AG04449 (cell line): ENCODE measurements at regions not wholly inside any gene's neighbourhood (a gene's known extent, or its start where the extent isn't known, plus 50 kb on each side); places are given as distances from the start of the nearest gene placed in this dataset.
"Not testable (repeated sequence)": the region's sequence is repeated elsewhere in the genome, so short reads cannot be mapped to it uniquely, and the experiment has no call there.

Experiments used
- CTCF ChIA-PET: fragments of 350-600 bp; formaldehyde crosslinking; extraction: SDS; loops from one replicate; lab custom pipeline; 2021; ENCODE audit warnings: antibody characterized with exemption; lab: Yijun Ruan, JAX
- POLR2A ChIA-PET: fragments of 400-600, 350-600 bp; formaldehyde crosslinking; extraction: SDS; loops from one replicate; lab custom pipeline; 2020; ENCODE audit warnings: antibody characterized with exemption, inconsistent platforms; lab: Yijun Ruan, JAX
- DNase-seq: peaks from one replicate; pipeline ENCODE4 v3.0.0-alpha.2; 2010; ENCODE audit warnings: low read depth, low spot score
- H3K4me3 ChIP-seq: 2 replicates; pipeline ENCODE4 v1.5.1; 2011; ENCODE audit warnings: low read depth, mild to moderate bottlenecking, control low read depth, low read length
- TF ChIP-seq, protein P1 (sequence below): IDR thresholded peaks from one replicate; pipeline ENCODE4 v1.5.1; 2011; ENCODE audit warnings: mild to moderate bottlenecking, moderate library complexity, low read length, control low read depth, inconsistent platforms; ENCODE audit not compliant: insufficient read depth; ENCODE audit errors: missing control alignments

- DNase-seq: no peak
- TF ChIP-seq, protein P1, sequence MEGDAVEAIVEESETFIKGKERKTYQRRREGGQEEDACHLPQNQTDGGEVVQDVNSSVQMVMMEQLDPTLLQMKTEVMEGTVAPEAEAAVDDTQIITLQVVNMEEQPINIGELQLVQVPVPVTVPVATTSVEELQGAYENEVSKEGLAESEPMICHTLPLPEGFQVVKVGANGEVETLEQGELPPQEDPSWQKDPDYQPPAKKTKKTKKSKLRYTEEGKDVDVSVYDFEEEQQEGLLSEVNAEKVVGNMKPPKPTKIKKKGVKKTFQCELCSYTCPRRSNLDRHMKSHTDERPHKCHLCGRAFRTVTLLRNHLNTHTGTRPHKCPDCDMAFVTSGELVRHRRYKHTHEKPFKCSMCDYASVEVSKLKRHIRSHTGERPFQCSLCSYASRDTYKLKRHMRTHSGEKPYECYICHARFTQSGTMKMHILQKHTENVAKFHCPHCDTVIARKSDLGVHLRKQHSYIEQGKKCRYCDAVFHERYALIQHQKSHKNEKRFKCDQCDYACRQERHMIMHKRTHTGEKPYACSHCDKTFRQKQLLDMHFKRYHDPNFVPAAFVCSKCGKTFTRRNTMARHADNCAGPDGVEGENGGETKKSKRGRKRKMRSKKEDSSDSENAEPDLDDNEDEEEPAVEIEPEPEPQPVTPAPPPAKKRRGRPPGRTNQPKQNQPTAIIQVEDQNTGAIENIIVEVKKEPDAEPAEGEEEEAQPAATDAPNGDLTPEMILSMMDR: no peak
- ChIA-PET CTCF (no interaction called here), POLR2A (no interaction called here)
- no peak overlapping the region for H3K4me3 ChIP-seq
Measured at GRCh38 chr11:24407733-24408132, 89.1 kb upstream of the LUZP2 start.

DNA sequence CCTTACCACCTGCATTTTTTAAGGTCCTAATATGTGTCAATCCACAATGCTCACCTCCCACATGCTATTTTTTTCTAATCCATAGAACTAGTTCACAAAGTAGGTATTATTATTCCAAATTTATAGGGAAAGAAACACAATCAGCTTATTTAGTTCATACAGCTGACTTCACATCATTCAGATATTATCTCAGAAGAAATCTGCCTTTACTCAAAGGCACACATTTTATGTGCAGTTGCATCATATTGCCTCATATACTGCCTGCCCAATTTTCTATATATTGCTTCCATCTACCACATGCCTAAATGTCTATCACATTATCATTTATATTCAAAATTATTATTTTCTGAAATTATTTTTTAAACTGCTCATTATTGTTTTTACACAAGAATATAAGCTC is 88.7 kb upstream of the LUZP2 start:
- TF ChIP-seq, protein P1: no peak
- DNase-seq: no peak
- H3K4me3 ChIP-seq: no peak overlapping the region
- POLR2A ChIA-PET: no interaction called here
- CTCF ChIA-PET: no interaction called here

DNA sequence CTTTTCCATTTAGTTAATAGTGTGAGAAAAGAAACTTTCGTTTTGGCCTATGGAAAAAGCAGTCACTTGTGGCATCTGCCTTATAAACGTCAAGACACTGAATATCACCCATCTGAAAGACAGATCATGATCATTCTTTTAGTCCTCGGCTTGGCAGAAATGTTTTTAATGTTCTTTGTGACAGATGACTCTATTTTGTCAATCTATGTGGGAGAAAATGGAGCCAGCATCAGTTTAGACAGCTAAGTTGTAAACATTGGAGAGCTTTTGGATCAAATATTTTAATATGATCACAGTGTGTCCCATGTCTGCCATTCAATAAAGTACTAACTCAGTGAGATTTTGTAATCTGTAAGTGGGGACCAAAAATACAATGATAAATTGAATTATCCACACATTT is 85.1 kb upstream of the LUZP2 start:
- H3K4me3 ChIP-seq: no peak overlapping the region
- TF ChIP-seq, protein P1: no peak
- DNase-seq: no peak
- ChIA-PET CTCF (no interaction called here), POLR2A (no interaction called here)

DNA sequence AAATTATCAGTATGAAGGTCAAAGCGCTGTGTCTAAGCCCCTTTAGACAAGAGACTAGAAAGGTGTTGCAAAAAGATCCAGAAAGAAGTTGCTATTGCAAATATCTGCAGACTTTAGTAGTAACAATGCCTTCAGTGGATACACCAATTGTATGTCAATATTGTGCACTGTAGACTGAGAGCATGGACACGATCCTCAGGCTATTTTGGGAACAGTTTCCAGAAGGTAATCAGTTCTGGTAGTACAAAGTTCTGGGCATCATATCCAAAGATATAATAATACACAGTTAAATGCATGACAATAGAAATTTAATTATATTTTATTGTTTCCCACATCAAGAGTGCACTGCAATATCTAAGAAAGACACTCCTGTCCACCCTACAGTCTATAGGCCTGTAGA is 84.1 kb upstream of the LUZP2 start:
- DNase-seq: no peak
- TF ChIP-seq, protein P1: no peak
- POLR2A ChIA-PET: no interaction called here

GRCh38 chr11:24413391-24413790 is 83.5 kb upstream of the LUZP2 start:
- H3K4me3 ChIP-seq: no peak overlapping the region
- POLR2A ChIA-PET: no interaction called here
- TF ChIP-seq, protein P1: no peak
- CTCF ChIA-PET: no interaction called here
- DNase-seq: no peak

More for the DNA sequence above, 84.1 kb upstream of the LUZP2 start:
- no peak overlapping the region for H3K4me3 ChIP-seq
- CTCF ChIA-PET: no interaction called here

DNA sequence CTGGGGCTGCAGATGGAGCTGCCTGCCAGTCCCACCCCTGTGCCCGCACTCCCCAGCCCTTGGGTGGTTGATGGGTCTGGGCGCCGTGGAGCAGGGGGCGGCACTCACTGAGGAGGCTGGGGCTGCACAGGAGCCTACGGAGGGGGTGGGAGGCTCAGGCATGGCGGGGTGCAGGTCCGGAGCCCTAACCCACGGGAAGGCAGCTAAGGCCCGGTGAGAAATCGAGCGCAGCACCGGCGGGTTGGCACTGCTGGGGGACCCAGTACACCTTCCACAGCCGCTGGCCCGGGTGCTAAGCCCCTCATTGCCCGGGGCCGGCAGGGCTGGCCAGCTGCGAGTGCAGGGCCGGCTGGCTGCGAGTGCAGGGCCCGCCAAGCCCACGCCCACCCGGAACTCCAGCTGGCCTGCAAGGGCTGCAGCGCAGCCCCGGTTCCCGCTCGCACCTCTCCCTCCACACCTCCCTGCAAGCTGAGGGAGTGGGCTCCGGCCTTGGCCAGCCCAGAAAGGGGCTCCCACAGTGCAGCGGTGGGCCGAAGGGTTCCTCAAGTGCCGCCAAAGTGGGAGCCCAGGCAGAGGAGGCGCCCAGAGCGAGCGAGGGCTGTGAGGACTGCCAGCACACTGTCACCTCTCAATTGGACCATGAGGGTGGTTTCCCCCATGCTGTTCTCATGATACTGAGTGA is 80.8 kb upstream of the LUZP2 start:
- POLR2A ChIA-PET, H3K4me3 ChIP-seq, CTCF ChIA-PET, DNase-seq: not testable (repeated sequence)

DNA sequence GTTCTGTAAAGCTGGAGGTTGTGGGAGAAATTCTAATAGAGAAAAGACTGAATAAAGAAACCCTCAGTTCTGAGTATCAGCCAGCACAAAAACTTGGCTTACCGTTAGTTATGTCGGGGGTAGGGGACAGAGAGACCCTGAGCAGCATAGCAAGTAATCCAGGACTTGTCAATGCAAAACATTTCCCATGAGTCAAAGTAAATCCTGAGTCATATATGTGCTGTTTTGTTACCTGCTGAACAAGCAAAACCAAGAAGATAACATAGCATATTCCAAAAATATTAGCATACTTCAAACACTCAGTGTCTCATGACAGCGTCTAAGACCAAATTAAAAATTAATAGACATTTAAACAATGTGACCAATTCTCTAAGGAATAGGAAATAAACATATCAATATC is 75.1 kb upstream of the LUZP2 start:
- ChIA-PET POLR2A (no interaction called here), CTCF (no interaction called here)
- DNase-seq: no peak
- TF ChIP-seq, protein P1: no peak
- no peak overlapping the region for H3K4me3 ChIP-seq
